ENCODE measurements at regions not wholly inside any gene's neighbourhood (a gene's known extent, or its start where the extent isn't known, plus 50 kb on each side); places are given as distances from the start of the nearest gene placed in this dataset.
"Not testable (repeated sequence)": the region's sequence is repeated elsewhere in the genome, so short reads cannot be mapped to it uniquely, and the experiment has no call there.

- TF ChIP-seq CTCF (IDR thresholded peaks at IDR 0.05; ENCODE audit: low read depth, low read length): no peak
- H3K4me3 ChIP-seq (ENCODE audit: low read depth, low read length): no peak overlapping the region
- no peak for DNase-seq (ENCODE audit: low read depth, low spot score)
- in situ Hi-C loops (cut with HindIII; ENCODE audit: low sequenced_read_pairs): no loop called here
These were observed 88.3 kb upstream of the AMN1 start for GRCh38 chr12:31817120-31817519.

- no peak overlapping the region for H3K4me3 ChIP-seq (ENCODE audit: low read depth, low read length)
- in situ Hi-C loops (cut with HindIII; ENCODE audit: low sequenced_read_pairs): no loop called here
- no peak for TF ChIP-seq CTCF (IDR thresholded peaks at IDR 0.05; ENCODE audit: low read depth, low read length)
These were observed 86.3 kb upstream of the AMN1 start for GRCh38 chr12:31815096-31815495.

GRCh38 chr12:31813305-31813704 is 84.5 kb upstream of the AMN1 start:
- no peak for DNase-seq (ENCODE audit: low read depth, low spot score)
- TF ChIP-seq CTCF (IDR thresholded peaks at IDR 0.05; ENCODE audit: low read depth, low read length): no peak
- in situ Hi-C loops (cut with HindIII; ENCODE audit: low sequenced_read_pairs): no loop called here
- H3K4me3 ChIP-seq (ENCODE audit: low read depth, low read length): no peak overlapping the region

More at GRCh38 chr12:31815096-31815495, 86.3 kb upstream of the AMN1 start:
- DNase-seq (ENCODE audit: low read depth, low spot score): no peak

GRCh38 chr12:31807773-31808097 is 78.9 kb upstream of the AMN1 start:
- no peak for DNase-seq (ENCODE audit: low read depth, low spot score)
- in situ Hi-C loops (cut with HindIII; ENCODE audit: low sequenced_read_pairs): no loop called here
- H3K4me3 ChIP-seq (ENCODE audit: low read depth, low read length): no peak overlapping the region
- no peak for TF ChIP-seq CTCF (IDR thresholded peaks at IDR 0.05; ENCODE audit: low read depth, low read length)

GRCh38 chr12:31807081-31807772 is 78.4 kb upstream of the AMN1 start:
- in situ Hi-C loops (cut with HindIII; ENCODE audit: low sequenced_read_pairs); H3K4me3 ChIP-seq (ENCODE audit: low read depth, low read length); DNase-seq (ENCODE audit: low read depth, low spot score): not testable (repeated sequence)

- H3K4me3 ChIP-seq (ENCODE audit: low read depth, low read length); DNase-seq (ENCODE audit: low read depth, low spot score); in situ Hi-C loops (cut with HindIII; ENCODE audit: low sequenced_read_pairs): not testable (repeated sequence)
These were observed 76.9 kb upstream of the AMN1 start for GRCh38 chr12:31805681-31806080.

- H3K4me3 ChIP-seq (ENCODE audit: low read depth, low read length); in situ Hi-C loops (cut with HindIII; ENCODE audit: low sequenced_read_pairs); DNase-seq (ENCODE audit: low read depth, low spot score): not testable (repeated sequence)
These were observed 75.9 kb upstream of the AMN1 start for GRCh38 chr12:31804707-31805106.

GRCh38 chr12:31804185-31804504 is 75.3 kb upstream of the AMN1 start:
- in situ Hi-C loops (cut with HindIII; ENCODE audit: low sequenced_read_pairs): no loop called here
- TF ChIP-seq CTCF (IDR thresholded peaks at IDR 0.05; ENCODE audit: low read depth, low read length): no peak
- H3K4me3 ChIP-seq (ENCODE audit: low read depth, low read length): no peak overlapping the region
- no peak for DNase-seq (ENCODE audit: low read depth, low spot score)
